ENCODE measurements at regions not wholly inside any gene's neighbourhood (a gene's known extent, or its start where the extent isn't known, plus 50 kb on each side); places are given as distances from the start of the nearest gene placed in this dataset.

GRCh38 chr3:168977716-168978374 lies 685.7 kb downstream of the MECOM start:
- DNase-seq (ENCODE audit: low spot score) = no peak
- H3K27ac ChIP-seq = no peak overlapping the region
- no peak for TF ChIP-seq CTCF (IDR thresholded peaks at IDR 0.05)
- H3K4me3 ChIP-seq = no peak overlapping the region

- no peak overlapping the region for H3K27ac ChIP-seq
- no peak for TF ChIP-seq CTCF (IDR thresholded peaks at IDR 0.05)
- no peak overlapping the region for H3K4me3 ChIP-seq
- DNase-seq (ENCODE audit: low spot score) = no peak
Observed at GRCh38 chr3:168976969-168977368, 686.5 kb downstream of the MECOM start.

GRCh38 chr3:168975576-168975975 lies 687.9 kb downstream of the MECOM start:
- Histone ChIP-seq H3K4me3 (no peak overlapping the region), H3K27ac (no peak overlapping the region)
- no peak for DNase-seq (ENCODE audit: low spot score)
- no peak for TF ChIP-seq CTCF (IDR thresholded peaks at IDR 0.05)

GRCh38 chr3:168974617-168975403 lies 688.7 kb downstream of the MECOM start:
- TF ChIP-seq CTCF (IDR thresholded peaks at IDR 0.05) = no peak
- no peak for DNase-seq (ENCODE audit: low spot score)
- no peak overlapping the region for H3K4me3 ChIP-seq
- H3K27ac ChIP-seq = no peak overlapping the region

- no peak overlapping the region for H3K27ac ChIP-seq
- no peak overlapping the region for H3K4me3 ChIP-seq
- no peak for TF ChIP-seq CTCF (IDR thresholded peaks at IDR 0.05)
- no peak for DNase-seq (ENCODE audit: low spot score)
Observed at GRCh38 chr3:168973897-168974296, 689.6 kb downstream of the MECOM start.

GRCh38 chr3:168973206-168973605 lies 690.3 kb downstream of the MECOM start:
- no peak for DNase-seq (ENCODE audit: low spot score)
- no peak for TF ChIP-seq CTCF (IDR thresholded peaks at IDR 0.05)
- no peak overlapping the region for H3K27ac ChIP-seq
- no peak overlapping the region for H3K4me3 ChIP-seq

- no peak overlapping the region for H3K4me3 ChIP-seq
- H3K27ac ChIP-seq = no peak overlapping the region
- TF ChIP-seq CTCF (IDR thresholded peaks at IDR 0.05) = no peak
- no peak for DNase-seq (ENCODE audit: low spot score)
Observed at GRCh38 chr3:168968609-168969008, 694.9 kb downstream of the MECOM start.

All from coronary artery (tissue), 2 donors.